Fibroblast of lung (primary cell): ENCODE measurements at regions not wholly inside any gene's neighbourhood (a gene's known extent, or its start where the extent isn't known, plus 50 kb on each side); places are given as distances from the start of the nearest gene placed in this dataset.

Experiments
- CTCF ChIP-seq, 2 donors: IDR thresholded peaks in 1 of 2; conservative IDR thresholded peaks in 1 of 2; 1 replicate in 1 of 2; 2 replicates in 1 of 2; pipeline ENCODE4 v1.5.1; 2011 to 2012; ENCODE audit warnings: low read length in 2 of 2, control low read depth in 1 of 2, inconsistent platforms in 1 of 2, low read depth in 1 of 2, mild to moderate bottlenecking in 1 of 2
- EZH2 ChIP-seq: IDR thresholded peaks from 2 replicates; pipeline ENCODE4 v1.5.1; 2012; ENCODE audit warnings: low read length, control low read depth, mild to moderate bottlenecking; ENCODE audit errors: missing control alignments

GRCh38 chr13:44694842-44695241, 118.7 kb upstream of the TSC22D1 start:
- TF ChIP-seq CTCF (conservative IDR thresholded peaks at IDR 0.05 in 1 of 2, IDR thresholded peaks at IDR 0.05 in 1 of 2; ENCODE audit: low read depth in 1 of 2, low read length in 2 of 2) (no peak), EZH2 (no peak)
